HCT116 (cell line): ENCODE measurements at regions not wholly inside any gene's neighbourhood (a gene's known extent, or its start where the extent isn't known, plus 50 kb on each side); places are given as distances from the start of the nearest gene placed in this dataset.

Experiments
- POLR2A ChIP-seq: IDR thresholded peaks from 2 replicates; pipeline ENCODE4 v1.7.0; 2011; ENCODE audit warnings: borderline replicate concordance; ENCODE audit not compliant: insufficient read depth, insufficient read length; ENCODE audit errors: extremely low read depth
- SP1 ChIP-seq: IDR thresholded peaks from 2 replicates; pipeline ENCODE4 v1.6.1; 2012; ENCODE audit warnings: low read depth

DNA sequence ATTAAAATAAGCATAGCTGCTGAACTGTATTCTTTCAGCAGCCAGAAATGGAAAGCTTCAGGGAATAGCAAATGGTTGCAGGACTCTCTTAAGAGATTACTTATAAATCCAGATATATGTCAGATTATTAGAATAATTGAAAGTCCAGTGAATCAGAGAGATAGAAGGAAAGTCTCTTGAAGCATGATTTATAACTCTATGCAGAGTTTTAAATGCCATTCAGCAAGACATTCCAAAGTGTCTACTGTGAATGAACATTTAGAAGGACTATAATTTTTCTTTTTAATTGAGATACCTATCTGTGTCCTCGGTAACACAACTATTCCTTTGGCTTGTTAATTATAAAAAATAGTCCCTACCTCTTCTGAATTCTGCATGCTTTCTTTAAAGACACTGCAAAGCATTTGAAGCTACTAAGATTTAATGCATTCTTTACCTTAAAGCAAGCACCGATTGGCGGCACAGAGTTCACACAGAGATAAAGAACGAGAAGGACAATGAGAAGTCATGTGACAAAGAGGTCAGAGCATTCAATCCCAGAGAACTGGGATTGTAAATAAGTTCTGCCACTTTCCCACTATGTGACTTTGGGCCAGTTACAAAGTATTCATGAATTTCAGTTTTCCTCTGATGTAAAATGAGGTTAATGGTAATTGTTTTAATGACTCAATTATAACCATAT is 371.0 kb upstream of the ATP2B1 start:
- TF ChIP-seq POLR2A: no peak
- no peak for TF ChIP-seq SP1
